Prostate gland (tissue), 2 donors: ENCODE measurements at regions not wholly inside any gene's neighbourhood (a gene's known extent, or its start where the extent isn't known, plus 50 kb on each side); places are given as distances from the start of the nearest gene placed in this dataset.

Source experiments
- DNase-seq: peaks from one replicate; pipeline ENCODE4 v3.0.0-alpha.2; 2019; ENCODE audit warnings: low spot score
- H3K27ac ChIP-seq, 2 donors: fragments of 200-600 bp; sonication (generic); 2 replicates each; pipeline ENCODE4 v1.5.1; 2017 to 2019
- H3K27me3 ChIP-seq: fragments of 200-600 bp; sonication (generic); replicated peaks from 2 replicates; pipeline ENCODE4 v1.5.1; 2019; ENCODE audit not compliant: insufficient read depth
- H3K36me3 ChIP-seq, 2 donors: fragments of 200-600 bp; sonication (generic); 1 replicate in 1 of 2; 2 replicates in 1 of 2; pipeline versions ENCODE4 v1.5.1 to v1.8.1; 2017 to 2019
- H3K4me1 ChIP-seq: fragments of 200-600 bp; sonication (generic); replicated peaks from 2 replicates; pipeline ENCODE4 v1.5.1; 2019
- H3K4me3 ChIP-seq, 2 donors: fragments of 200-600 bp; sonication (generic); 2 replicates each; pipeline ENCODE4 v1.5.1; 2017 to 2019
- H3K9me3 ChIP-seq: fragments of 200-600 bp; sonication (generic); 2 replicates; pipeline ENCODE4 v1.5.1; 2017
- POLR2A ChIP-seq: fragments of 450-650 bp; IDR thresholded peaks from one replicate; pipeline ENCODE4 v1.6.1; 2016; ENCODE audit warnings: antibody characterized with exemption, mild to moderate bottlenecking
- POLR2AphosphoS5 ChIP-seq: sonication (generic); formaldehyde crosslinking; IDR thresholded peaks from one replicate; pipeline ENCODE4 v1.6.1; 2017; ENCODE audit warnings: antibody characterized with exemption
- WGBS: methylation state at CpG from one replicate; pipeline ENCODE4 v1.1.5; 2018; 5-methylcytosine and 5-hydroxymethylcytosine counted together
- intact Hi-C: fragments of 100-400 bp; cut with DNase I; formaldehyde crosslinking; loops from one replicate; pipeline ENCODE4 v1.14.2; 2022
- TF ChIP-seq, protein P1 (sequence below), 4 experiments: fragments of 200-600 bp in 2 of 4; fragments of 450-650 bp in 2 of 4; sonication (generic) in 2 of 4; IDR thresholded peaks; 1 replicate in 3 of 4; 2 replicates in 1 of 4; pipeline ENCODE4 v1.5.1; 2016 to 2019; ENCODE audit warnings: antibody characterized with exemption in 4 of 4, mild to moderate bottlenecking in 2 of 4, moderate library complexity in 2 of 4

DNA sequence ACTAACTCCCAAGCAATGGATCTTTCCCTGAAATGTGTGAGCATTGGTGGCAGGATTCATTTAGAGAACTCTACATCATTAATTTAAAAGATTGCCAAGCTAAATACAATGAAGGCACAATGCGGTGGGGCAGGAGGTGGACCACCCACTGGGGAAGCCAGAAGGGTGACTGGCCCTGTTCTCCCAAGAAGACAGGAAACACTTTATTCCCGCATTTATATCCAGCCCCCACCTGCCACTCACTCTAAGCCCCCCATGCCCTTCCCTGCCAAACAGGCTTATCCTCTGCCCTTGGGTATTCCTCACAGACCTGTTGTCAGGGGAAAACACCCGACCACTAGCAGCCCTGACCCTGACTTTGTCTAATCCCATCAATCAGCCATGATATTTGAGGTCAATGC lies 189.1 kb upstream of the UBL3 start:
- no peak for DNase-seq
- no peaks in the 10 kb centered on the region for H3K9me3 ChIP-seq
- TF ChIP-seq, protein P1, sequence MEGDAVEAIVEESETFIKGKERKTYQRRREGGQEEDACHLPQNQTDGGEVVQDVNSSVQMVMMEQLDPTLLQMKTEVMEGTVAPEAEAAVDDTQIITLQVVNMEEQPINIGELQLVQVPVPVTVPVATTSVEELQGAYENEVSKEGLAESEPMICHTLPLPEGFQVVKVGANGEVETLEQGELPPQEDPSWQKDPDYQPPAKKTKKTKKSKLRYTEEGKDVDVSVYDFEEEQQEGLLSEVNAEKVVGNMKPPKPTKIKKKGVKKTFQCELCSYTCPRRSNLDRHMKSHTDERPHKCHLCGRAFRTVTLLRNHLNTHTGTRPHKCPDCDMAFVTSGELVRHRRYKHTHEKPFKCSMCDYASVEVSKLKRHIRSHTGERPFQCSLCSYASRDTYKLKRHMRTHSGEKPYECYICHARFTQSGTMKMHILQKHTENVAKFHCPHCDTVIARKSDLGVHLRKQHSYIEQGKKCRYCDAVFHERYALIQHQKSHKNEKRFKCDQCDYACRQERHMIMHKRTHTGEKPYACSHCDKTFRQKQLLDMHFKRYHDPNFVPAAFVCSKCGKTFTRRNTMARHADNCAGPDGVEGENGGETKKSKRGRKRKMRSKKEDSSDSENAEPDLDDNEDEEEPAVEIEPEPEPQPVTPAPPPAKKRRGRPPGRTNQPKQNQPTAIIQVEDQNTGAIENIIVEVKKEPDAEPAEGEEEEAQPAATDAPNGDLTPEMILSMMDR (IDR thresholded peaks at IDR 0.05), result no peak
- TF ChIP-seq POLR2AphosphoS5 (no peak), POLR2A (no peak)
- H3K4me1 ChIP-seq, result no peaks in the 10 kb centered on the region
- no peaks in the 10 kb centered on the region for H3K27me3 ChIP-seq
- H3K36me3 ChIP-seq, result no peaks in the 10 kb centered on the region
- no peak overlapping the region for H3K27ac ChIP-seq
- intact Hi-C loops, result no loop called here
- no peak overlapping the region for H3K4me3 ChIP-seq
- WGBS, result 42% methylated on average over 3 of the region's 3 CpGs

DNA sequence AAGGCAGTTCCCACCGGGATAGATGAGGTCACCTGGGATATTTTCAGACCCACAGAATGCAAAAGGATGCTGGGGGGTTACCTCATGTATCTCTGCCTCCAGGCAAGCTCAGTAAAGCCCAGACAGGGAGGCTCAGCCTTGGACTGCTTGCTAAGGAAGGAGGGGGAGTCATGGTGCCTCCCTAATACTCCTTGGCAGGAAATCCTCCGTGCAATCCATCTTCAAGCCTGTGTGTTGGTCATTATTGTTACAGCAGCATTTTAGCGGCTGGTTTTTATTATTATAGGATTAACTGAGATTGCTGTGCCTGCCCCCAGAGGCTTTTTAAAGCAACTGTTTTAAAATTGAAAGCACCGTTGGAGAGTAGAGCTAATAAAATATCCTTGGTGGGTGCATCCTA lies 188.5 kb upstream of the UBL3 start:
- no peak overlapping the region for H3K27ac ChIP-seq
- H3K4me1 ChIP-seq, result no peaks in the 10 kb centered on the region
- H3K27me3 ChIP-seq, result no peaks in the 10 kb centered on the region
- H3K4me3 ChIP-seq, result no peak overlapping the region
- no peaks in the 10 kb centered on the region for H3K36me3 ChIP-seq
- DNase-seq, result no peak
- H3K9me3 ChIP-seq, result no peaks in the 10 kb centered on the region
- no peak for TF ChIP-seq POLR2AphosphoS5
- TF ChIP-seq, protein P1 (IDR thresholded peaks at IDR 0.05), result no peak
- TF ChIP-seq POLR2A, result no peak
- WGBS, result 31% methylated on average over 4 of the region's 4 CpGs
- intact Hi-C loops, result no loop called here

- DNase-seq, result no peak
- H3K9me3 ChIP-seq, result no peaks in the 10 kb centered on the region
- no peak overlapping the region for H3K4me3 ChIP-seq
- H3K27ac ChIP-seq, result no peak overlapping the region
- intact Hi-C loops, result no loop called here
- no peak for TF ChIP-seq POLR2AphosphoS5
- no peak for TF ChIP-seq POLR2A
- WGBS, result 70% methylated on average over 4 of the region's 4 CpGs
- no peaks in the 10 kb centered on the region for H3K36me3 ChIP-seq
- no peaks in the 10 kb centered on the region for H3K27me3 ChIP-seq
- H3K4me1 ChIP-seq, result no peaks in the 10 kb centered on the region
Measured at GRCh38 chr13:30037766-30038165, 187.3 kb upstream of the UBL3 start.

- intact Hi-C loops, result no loop called here
- Histone ChIP-seq H3K27ac (no peak overlapping the region), H3K27me3 (no peaks in the 10 kb centered on the region), H3K36me3 (no peaks in the 10 kb centered on the region), H3K4me1 (no peaks in the 10 kb centered on the region), H3K4me3 (no peak overlapping the region), H3K9me3 (no peaks in the 10 kb centered on the region)
- DNase-seq, result no peak
- 61% methylated on average over 6 of the region's 6 CpGs for WGBS
- TF ChIP-seq, protein P1 (IDR thresholded peaks at IDR 0.05), result no peak
- TF ChIP-seq POLR2A (no peak), POLR2AphosphoS5 (no peak)
Measured at GRCh38 chr13:30037306-30037705, 186.9 kb upstream of the UBL3 start.

DNA sequence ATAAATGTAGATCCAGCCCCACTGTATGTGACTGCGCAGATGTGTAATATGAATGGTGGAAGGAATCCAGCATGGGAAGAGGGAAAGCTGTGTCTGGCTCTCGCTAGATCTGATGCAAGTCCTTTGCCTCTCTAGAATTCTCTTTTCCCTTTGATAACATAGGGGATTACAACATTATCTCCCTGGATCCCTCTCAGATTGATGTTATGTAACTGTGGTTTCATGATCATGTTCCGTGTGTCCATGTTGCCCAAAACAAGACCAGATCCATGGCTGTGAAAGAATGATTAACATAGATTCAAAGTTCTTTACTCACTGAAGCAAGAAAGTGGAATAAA lies 184.0 kb upstream of the UBL3 start:
- WGBS, result 86% methylated on average over 3 of the region's 3 CpGs
- intact Hi-C loops, result no loop called here
- TF ChIP-seq, protein P1 (IDR thresholded peaks at IDR 0.05), result no peak
- no peak for TF ChIP-seq POLR2AphosphoS5
- TF ChIP-seq POLR2A, result no peak
- Histone ChIP-seq H3K4me1 (no peaks in the 10 kb centered on the region), H3K27me3 (no peaks in the 10 kb centered on the region), H3K4me3 (no peak overlapping the region), H3K36me3 (no peaks in the 10 kb centered on the region), H3K9me3 (no peaks in the 10 kb centered on the region), H3K27ac (no peak overlapping the region)
- no peak for DNase-seq
